GM21447 (cell line): ENCODE measurements at regions not wholly inside any gene's neighbourhood (a gene's known extent, or its start where the extent isn't known, plus 50 kb on each side); places are given as distances from the start of the nearest gene placed in this dataset.

Experiments
- ATAC-seq: cut with Tn5 transposase; IDR thresholded peaks from one replicate; pipeline ENCODE4 v1.9.1; 2021; ENCODE audit not compliant: unreplicated experiment

- no peak for ATAC-seq
These were observed 192.3 kb upstream of the GDNF start for GRCh38 chr5:38032149-38032548.

GRCh38 chr5:38031304-38031703, 191.5 kb upstream of the GDNF start:
- ATAC-seq, result no peak

GRCh38 chr5:38029397-38030065, 189.7 kb upstream of the GDNF start:
- ATAC-seq, result no peak

GRCh38 chr5:38023799-38024198, 184.0 kb upstream of the GDNF start:
- ATAC-seq, result no peak

GRCh38 chr5:38023371-38023770, 183.5 kb upstream of the GDNF start:
- no peak for ATAC-seq

GRCh38 chr5:38022631-38023030, 182.8 kb upstream of the GDNF start:
- ATAC-seq, result no peak

GRCh38 chr5:38018016-38018415, 178.2 kb upstream of the GDNF start:
- ATAC-seq, result no peak

- ATAC-seq, result no peak
These were observed 173.3 kb upstream of the GDNF start for GRCh38 chr5:38013107-38013506.

GRCh38 chr5:38011668-38012188, 171.9 kb upstream of the GDNF start:
- no peak for ATAC-seq

- ATAC-seq, result no peak
These were observed 170.0 kb upstream of the GDNF start for GRCh38 chr5:38009749-38010358.

GRCh38 chr5:38008198-38008597, 168.4 kb upstream of the GDNF start:
- no peak for ATAC-seq

- ATAC-seq, result no peak
These were observed 159.8 kb upstream of the GDNF start for GRCh38 chr5:37999593-37999992.

- ATAC-seq, result no peak
These were observed 157.1 kb upstream of the GDNF start for GRCh38 chr5:37996918-37997317.

GRCh38 chr5:37994729-37995128, 154.9 kb upstream of the GDNF start:
- ATAC-seq, result no peak

GRCh38 chr5:37991301-37992299, 151.8 kb upstream of the GDNF start:
- no peak for ATAC-seq

- ATAC-seq, result no peak
These were observed 150.0 kb upstream of the GDNF start for GRCh38 chr5:37989884-37990283.

GRCh38 chr5:37988454-37989046, 148.7 kb upstream of the GDNF start:
- no peak for ATAC-seq

- ATAC-seq, result no peak
These were observed 144.5 kb upstream of the GDNF start for GRCh38 chr5:37984300-37984699.

- no peak for ATAC-seq
These were observed 143.6 kb upstream of the GDNF start for GRCh38 chr5:37983463-37983862.

- no peak for ATAC-seq
These were observed 139.7 kb upstream of the GDNF start for GRCh38 chr5:37979559-37979958.

- no peak for ATAC-seq
These were observed 135.7 kb upstream of the GDNF start for GRCh38 chr5:37975531-37975930.
